AG04449 (cell line): ENCODE measurements at regions not wholly inside any gene's neighbourhood (a gene's known extent, or its start where the extent isn't known, plus 50 kb on each side); places are given as distances from the start of the nearest gene placed in this dataset.

Source experiments
- CTCF ChIA-PET: fragments of 350-600 bp; formaldehyde crosslinking; extraction: SDS; loops from one replicate; lab custom pipeline; 2021; ENCODE audit warnings: antibody characterized with exemption; lab: Yijun Ruan, JAX
- POLR2A ChIA-PET: fragments of 400-600, 350-600 bp; formaldehyde crosslinking; extraction: SDS; loops from one replicate; lab custom pipeline; 2020; ENCODE audit warnings: antibody characterized with exemption, inconsistent platforms; lab: Yijun Ruan, JAX
- DNase-seq: peaks from one replicate; pipeline ENCODE4 v3.0.0-alpha.2; 2010; ENCODE audit warnings: low read depth, low spot score
- H3K4me3 ChIP-seq: 2 replicates; pipeline ENCODE4 v1.5.1; 2011; ENCODE audit warnings: low read depth, mild to moderate bottlenecking, control low read depth, low read length
- TF ChIP-seq, protein P1 (sequence below): IDR thresholded peaks from one replicate; pipeline ENCODE4 v1.5.1; 2011; ENCODE audit warnings: mild to moderate bottlenecking, moderate library complexity, low read length, control low read depth, inconsistent platforms; ENCODE audit not compliant: insufficient read depth; ENCODE audit errors: missing control alignments

GRCh38 chr2:58906081-58906645 lies 665.0 kb upstream of the FANCL start:
- H3K4me3 ChIP-seq = no peak overlapping the region
- TF ChIP-seq, protein P1, sequence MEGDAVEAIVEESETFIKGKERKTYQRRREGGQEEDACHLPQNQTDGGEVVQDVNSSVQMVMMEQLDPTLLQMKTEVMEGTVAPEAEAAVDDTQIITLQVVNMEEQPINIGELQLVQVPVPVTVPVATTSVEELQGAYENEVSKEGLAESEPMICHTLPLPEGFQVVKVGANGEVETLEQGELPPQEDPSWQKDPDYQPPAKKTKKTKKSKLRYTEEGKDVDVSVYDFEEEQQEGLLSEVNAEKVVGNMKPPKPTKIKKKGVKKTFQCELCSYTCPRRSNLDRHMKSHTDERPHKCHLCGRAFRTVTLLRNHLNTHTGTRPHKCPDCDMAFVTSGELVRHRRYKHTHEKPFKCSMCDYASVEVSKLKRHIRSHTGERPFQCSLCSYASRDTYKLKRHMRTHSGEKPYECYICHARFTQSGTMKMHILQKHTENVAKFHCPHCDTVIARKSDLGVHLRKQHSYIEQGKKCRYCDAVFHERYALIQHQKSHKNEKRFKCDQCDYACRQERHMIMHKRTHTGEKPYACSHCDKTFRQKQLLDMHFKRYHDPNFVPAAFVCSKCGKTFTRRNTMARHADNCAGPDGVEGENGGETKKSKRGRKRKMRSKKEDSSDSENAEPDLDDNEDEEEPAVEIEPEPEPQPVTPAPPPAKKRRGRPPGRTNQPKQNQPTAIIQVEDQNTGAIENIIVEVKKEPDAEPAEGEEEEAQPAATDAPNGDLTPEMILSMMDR = no peak
- ChIA-PET POLR2A (no interaction called here), CTCF (no interaction called here)
- DNase-seq = no peak

GRCh38 chr2:58904095-58904494 lies 663.0 kb upstream of the FANCL start:
- H3K4me3 ChIP-seq = no peak overlapping the region
- no peak for DNase-seq
- CTCF ChIA-PET = interaction anchor here (1.3 kb wide), 1 partner anchor 16 kb away, joined by 4 read pairs; no protein-coding TSS in a partner anchor
- TF ChIP-seq, protein P1 = no peak
- POLR2A ChIA-PET = no interaction called here

DNA sequence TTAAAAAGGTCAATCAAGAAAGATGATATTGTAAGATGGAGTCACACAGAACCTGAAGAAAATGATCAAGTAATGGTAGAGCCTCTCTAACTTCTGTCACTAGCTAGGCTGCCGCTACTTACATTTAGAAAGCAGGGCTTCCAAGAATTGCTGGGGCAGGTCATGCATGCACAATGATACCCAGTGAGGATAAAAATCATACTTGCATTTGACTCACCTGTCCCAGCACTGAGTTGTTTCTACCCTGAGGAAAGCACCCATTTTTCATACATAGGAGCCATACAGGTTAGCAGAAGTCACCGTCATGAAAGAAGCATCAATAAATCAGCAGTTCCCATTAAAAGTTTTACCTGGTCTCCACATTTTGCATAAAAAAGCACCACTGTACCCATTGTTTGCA lies 662.3 kb upstream of the FANCL start:
- no peak overlapping the region for H3K4me3 ChIP-seq
- TF ChIP-seq, protein P1 = no peak
- CTCF ChIA-PET = interaction anchor here (1.2 kb wide), 1 partner anchor 18 kb away, joined by 3 read pairs; no protein-coding TSS in a partner anchor
- no peak for DNase-seq
- POLR2A ChIA-PET = no interaction called here

- TF ChIP-seq, protein P1 = no peak
- H3K4me3 ChIP-seq = no peak overlapping the region
- ChIA-PET POLR2A (no interaction called here), CTCF (interaction anchor here (0.8 to 1.8 kb wide), 2 partner anchors 15 to 20 kb away, joined by 3 to 6 read pairs; no protein-coding TSS in a partner anchor)
- no peak for DNase-seq
Observed at GRCh38 chr2:58900246-58901027, 659.3 kb upstream of the FANCL start.

- DNase-seq = peak; percentile 21
- H3K4me3 ChIP-seq = no peak overlapping the region
- TF ChIP-seq, protein P1 = no peak
- ChIA-PET POLR2A (no interaction called here), CTCF (interaction anchor here (0.8 to 1.8 kb wide), 2 partner anchors 16 to 20 kb away, joined by 3 to 6 read pairs; no protein-coding TSS in a partner anchor)
Observed at GRCh38 chr2:58899692-58900091, 658.6 kb upstream of the FANCL start.

DNA sequence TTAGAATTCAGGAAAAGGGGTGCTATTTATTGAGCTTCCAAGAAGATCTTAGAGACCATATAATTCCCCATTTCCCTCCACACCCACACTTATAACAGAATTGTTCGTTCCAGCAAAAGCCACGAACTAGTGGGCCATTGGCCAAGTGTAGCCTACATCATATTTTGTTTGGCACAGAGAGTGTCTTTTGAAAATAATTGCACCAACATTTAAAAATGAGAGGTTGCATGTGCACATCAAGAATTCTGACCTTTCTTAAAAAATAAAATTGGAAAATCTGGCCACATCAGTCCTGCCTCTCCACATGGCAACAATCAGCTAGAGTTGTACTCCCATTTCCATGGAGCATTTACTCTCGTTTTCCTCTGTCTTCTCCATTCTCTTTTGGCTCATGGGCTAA lies 655.5 kb upstream of the FANCL start:
- TF ChIP-seq, protein P1 = no peak
- ChIA-PET POLR2A (no interaction called here), CTCF (interaction anchor here (0.6 kb wide), 1 partner anchor 1539 kb away, joined by 4 read pairs; no protein-coding TSS in a partner anchor)
- no peak overlapping the region for H3K4me3 ChIP-seq
- peak; percentile 33 for DNase-seq
